Mammary epithelial cell (primary cell): ENCODE measurements at regions not wholly inside any gene's neighbourhood (a gene's known extent, or its start where the extent isn't known, plus 50 kb on each side); places are given as distances from the start of the nearest gene placed in this dataset.

Experiments
- CTCF ChIP-seq, 2 donors: IDR thresholded peaks in 1 of 2; conservative IDR thresholded peaks in 1 of 2; 2 replicates each; pipeline ENCODE4 v1.5.1; 2011 to 2012; ENCODE audit warnings: inconsistent platforms in 2 of 2, low read length in 2 of 2, mild to moderate bottlenecking in 2 of 2, control low read depth in 1 of 2, low read depth in 1 of 2; ENCODE audit not compliant: insufficient read depth in 1 of 2; ENCODE audit errors: extremely low read depth in 1 of 2
- EZH2 ChIP-seq: IDR thresholded peaks from 2 replicates; pipeline ENCODE4 v1.6.1; 2012; ENCODE audit warnings: low read length, inconsistent platforms, borderline replicate concordance

- TF ChIP-seq CTCF (conservative IDR thresholded peaks at IDR 0.05 in 1 of 2, IDR thresholded peaks at IDR 0.05 in 1 of 2; ENCODE audit: extremely low read depth in 1 of 2, insufficient read depth in 1 of 2, low read depth in 1 of 2, low read length in 2 of 2) (no peak), EZH2 (no peak)
Measured at GRCh38 chr7:46970131-46970430, 611.8 kb downstream of the TNS3 start.
